Parathyroid adenoma (tissue), 2 donors: ENCODE measurements at regions not wholly inside any gene's neighbourhood (a gene's known extent, or its start where the extent isn't known, plus 50 kb on each side); places are given as distances from the start of the nearest gene placed in this dataset.
"Not testable (repeated sequence)": the region's sequence is repeated elsewhere in the genome, so short reads cannot be mapped to it uniquely, and the experiment has no call there.

Experiments used
- H2AFZ ChIP-seq: fragments of 300-600 bp; sonication (generic); one replicate; pipeline ENCODE4 v1.7.0; 2017; ENCODE audit warnings: antibody characterized with exemption, mild to moderate bottlenecking
- H3K27ac ChIP-seq: fragments of 300-600 bp; sonication (generic); one replicate; pipeline ENCODE4 v1.7.0; 2017
- H3K27me3 ChIP-seq: fragments of 300-600 bp; sonication (generic); one replicate; pipeline ENCODE4 v1.7.0; 2017; ENCODE audit warnings: low read length; ENCODE audit not compliant: control insufficient read depth, insufficient read depth
- H3K36me3 ChIP-seq: fragments of 300-600 bp; sonication (generic); one replicate; pipeline ENCODE4 v1.7.0; 2017; ENCODE audit warnings: low read length; ENCODE audit not compliant: control insufficient read depth, insufficient read depth
- H3K4me1 ChIP-seq: fragments of 300-600 bp; sonication (generic); one replicate; pipeline ENCODE4 v1.7.0; 2017; ENCODE audit warnings: control low read depth
- H3K4me2 ChIP-seq: fragments of 300-600 bp; sonication (generic); one replicate; pipeline ENCODE4 v1.7.0; 2017; ENCODE audit warnings: low read length
- H3K4me3 ChIP-seq: fragments of 300-600 bp; sonication (generic); one replicate; pipeline ENCODE4 v1.7.0; 2017; ENCODE audit warnings: low read depth, low read length
- H3K79me2 ChIP-seq: fragments of 300-600 bp; sonication (generic); one replicate; pipeline ENCODE4 v1.7.0; 2017; ENCODE audit warnings: control low read depth
- H3K9ac ChIP-seq: fragments of 300-600 bp; sonication (generic); one replicate; pipeline ENCODE4 v1.7.0; 2017; ENCODE audit warnings: mild to moderate bottlenecking
- H3K9me3 ChIP-seq: fragments of 300-600 bp; sonication (generic); one replicate; pipeline ENCODE4 v1.7.0; 2017; ENCODE audit warnings: low read length; ENCODE audit not compliant: control insufficient read depth
- CTCF ChIP-seq: fragments of 300-600 bp; sonication (generic); IDR thresholded peaks from one replicate; pipeline ENCODE4 v1.7.0; 2017; ENCODE audit warnings: antibody characterized with exemption, mild to moderate bottlenecking
- donor health status: primary hyperparathyroidism.

DNA sequence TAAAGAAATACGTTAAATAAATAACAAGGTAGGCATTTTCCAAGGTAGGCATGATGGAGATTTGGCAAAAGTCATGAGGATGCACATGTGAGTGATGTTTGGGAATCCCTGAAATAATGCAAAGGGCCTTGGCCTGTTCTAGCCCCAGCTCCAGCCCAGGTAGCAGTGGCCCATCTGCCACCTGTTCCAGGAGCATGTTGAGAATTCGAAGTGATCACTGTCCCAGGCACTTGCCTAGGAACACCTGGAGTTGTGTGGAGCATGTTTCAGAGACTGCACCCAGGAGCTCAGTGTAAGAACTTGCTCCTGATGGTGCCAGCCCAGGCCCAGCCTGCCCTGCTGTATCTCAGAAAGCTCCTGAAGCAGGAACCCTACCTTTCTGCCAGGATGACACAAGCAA lies 201.4 kb downstream of the NPIPB11 start:
- H3K9ac ChIP-seq, H3K27me3 ChIP-seq, H3K36me3 ChIP-seq, H3K4me3 ChIP-seq, H3K4me1 ChIP-seq, H3K79me2 ChIP-seq, H3K9me3 ChIP-seq, H2AFZ ChIP-seq, H3K27ac ChIP-seq, H3K4me2 ChIP-seq: not testable (repeated sequence)

DNA sequence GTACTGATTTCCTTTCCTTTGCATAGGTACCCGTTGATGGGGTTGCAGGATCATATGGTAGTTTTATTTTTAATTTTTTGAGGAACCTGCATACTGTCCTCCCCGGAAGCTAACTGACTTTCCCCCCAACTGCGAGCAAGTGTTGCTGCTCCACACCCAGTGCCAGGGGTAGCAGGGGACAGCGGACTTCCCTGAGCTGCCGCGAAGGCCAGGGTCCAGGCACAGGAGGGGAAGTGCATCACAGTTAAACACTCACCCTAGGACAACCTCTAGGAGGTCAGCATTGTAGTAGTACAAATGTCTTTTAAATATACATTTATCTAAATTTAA lies 201.7 kb downstream of the NPIPB11 start:
- H3K9me3 ChIP-seq: no peaks in the 10 kb centered on the region
- no peak overlapping the region for H3K9ac ChIP-seq
- no peak overlapping the region for H3K4me2 ChIP-seq
- no peaks in the 10 kb centered on the region for H3K4me1 ChIP-seq
- H3K4me3 ChIP-seq: no peak overlapping the region
- no peak overlapping the region for H3K27ac ChIP-seq
- no peak overlapping the region for H2AFZ ChIP-seq
- TF ChIP-seq CTCF: no peak
- H3K79me2 ChIP-seq: no peaks in the 10 kb centered on the region
- no peaks in the 10 kb centered on the region for H3K36me3 ChIP-seq
- H3K27me3 ChIP-seq: no peaks in the 10 kb centered on the region

DNA sequence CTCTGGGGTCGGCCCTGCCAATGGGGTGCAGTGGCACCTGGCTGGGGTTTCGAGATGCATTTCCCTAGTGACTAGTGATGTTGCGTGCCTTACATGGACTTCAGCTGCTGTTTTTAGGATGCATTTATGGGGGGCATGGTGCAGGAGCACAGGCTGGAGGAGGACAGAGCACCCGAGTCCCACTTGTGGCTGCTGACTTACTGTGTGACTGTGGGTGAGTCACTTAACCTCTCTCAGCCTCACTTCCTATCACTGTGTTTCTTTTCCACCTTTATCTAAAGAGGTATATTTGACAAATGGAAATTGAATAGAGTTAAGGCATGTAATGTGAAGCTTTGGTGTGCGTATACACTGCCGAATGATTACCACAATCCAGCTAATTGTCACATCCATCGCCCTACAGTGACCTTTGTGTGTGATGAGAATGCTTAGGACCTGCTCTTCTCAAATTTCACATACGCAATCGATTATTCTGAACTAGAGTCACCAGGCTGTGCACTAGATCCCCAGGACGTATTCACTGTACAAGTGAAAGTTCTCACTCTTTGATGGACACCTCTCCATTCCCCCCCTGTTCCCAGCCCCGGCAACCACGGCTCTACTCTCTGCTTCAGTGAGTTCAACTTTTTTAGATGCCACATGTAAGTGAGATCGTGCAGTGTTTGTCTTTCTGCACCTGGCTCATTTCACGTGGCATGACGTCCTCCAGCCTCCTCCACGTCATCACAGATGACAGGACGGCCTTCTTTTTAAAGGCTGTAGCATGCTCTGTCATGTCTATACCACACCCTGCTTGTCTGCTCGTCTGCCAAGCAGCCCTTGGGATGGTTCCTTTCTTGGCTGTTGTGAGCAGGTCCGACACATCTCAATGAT lies 202.3 kb downstream of the NPIPB11 start:
- not testable (repeated sequence) for H3K4me1 ChIP-seq, H3K27ac ChIP-seq, H3K27me3 ChIP-seq

DNA sequence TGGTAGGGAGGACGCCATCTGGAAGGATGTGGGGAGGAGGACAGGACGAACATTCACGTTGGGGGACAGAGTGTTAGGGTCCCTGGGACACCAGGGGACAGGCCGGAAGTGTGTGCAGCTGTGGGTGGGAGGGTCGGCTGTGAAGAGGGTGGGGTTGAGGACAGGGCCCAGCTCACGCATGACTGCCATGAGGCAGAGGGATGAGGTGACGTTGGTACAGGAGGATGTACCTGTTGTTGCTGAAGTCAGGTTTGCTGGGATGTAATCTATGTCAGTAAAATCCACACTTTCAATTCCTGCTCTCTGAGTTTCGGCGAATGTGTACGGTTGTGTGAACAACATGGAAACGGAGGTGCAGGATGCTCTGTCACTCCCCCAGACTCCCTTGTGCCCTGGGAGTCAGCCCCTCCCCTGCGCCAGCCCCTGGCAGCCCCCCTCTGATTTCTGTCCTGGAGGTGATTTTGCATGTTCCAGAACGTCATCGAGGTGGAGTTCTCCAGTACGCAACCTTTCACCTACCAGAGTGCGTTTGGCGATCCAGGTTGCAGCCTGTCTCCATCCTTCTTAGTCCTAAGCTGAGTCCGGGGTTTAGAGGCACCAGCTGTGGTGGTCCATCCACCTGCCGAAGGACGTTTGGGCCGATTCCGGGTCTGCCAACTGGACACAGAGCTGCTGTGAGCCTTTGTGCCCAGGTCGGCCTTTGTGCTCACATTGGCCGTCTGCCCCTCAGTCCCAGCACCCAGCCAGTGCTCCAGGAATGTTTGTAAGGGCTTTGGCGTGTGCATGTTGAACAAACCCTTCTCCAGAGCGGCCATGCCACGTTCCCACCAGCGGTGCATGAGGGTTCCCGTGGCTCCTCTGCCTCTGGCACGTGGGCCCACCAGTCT lies 203.2 kb downstream of the NPIPB11 start:
- H3K9ac ChIP-seq, H3K4me1 ChIP-seq: not testable (repeated sequence)

More for the DNA sequence above, 202.3 kb downstream of the NPIPB11 start:
- not testable (repeated sequence) for H3K36me3 ChIP-seq, H3K4me3 ChIP-seq, H3K9ac ChIP-seq, H3K4me2 ChIP-seq, H3K9me3 ChIP-seq, H2AFZ ChIP-seq, H3K79me2 ChIP-seq

DNA sequence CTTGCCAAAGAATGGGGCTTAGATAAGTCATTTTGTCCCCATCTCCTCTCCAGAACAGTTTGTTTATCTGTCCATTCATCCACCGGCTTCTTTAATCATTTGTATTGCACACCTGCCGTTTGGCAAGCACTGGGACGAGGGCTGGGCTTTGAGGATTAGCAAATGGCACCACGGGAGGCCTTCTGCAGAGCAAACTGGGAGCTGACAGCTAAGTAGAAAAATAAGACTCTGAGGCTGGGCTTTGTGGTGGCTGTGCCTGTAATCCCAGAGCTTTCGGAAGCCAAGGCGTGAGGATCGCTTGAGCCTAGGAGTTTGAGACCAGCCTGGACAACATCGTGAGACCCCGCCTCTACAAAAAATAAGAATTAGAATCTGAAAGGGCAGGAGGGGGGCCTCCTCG lies 203.9 kb downstream of the NPIPB11 start:
- H3K79me2 ChIP-seq, H3K4me1 ChIP-seq, H2AFZ ChIP-seq, H3K9me3 ChIP-seq, H3K36me3 ChIP-seq, H3K9ac ChIP-seq, H3K27me3 ChIP-seq, H3K27ac ChIP-seq, H3K4me2 ChIP-seq, H3K4me3 ChIP-seq: not testable (repeated sequence)

More for the DNA sequence above, 203.2 kb downstream of the NPIPB11 start:
- H2AFZ ChIP-seq, H3K9me3 ChIP-seq, H3K27ac ChIP-seq, H3K36me3 ChIP-seq, H3K4me3 ChIP-seq, H3K79me2 ChIP-seq, H3K4me2 ChIP-seq, H3K27me3 ChIP-seq: not testable (repeated sequence)

GRCh38 chr16:29202025-29202632 lies 204.4 kb downstream of the NPIPB11 start:
- not testable (repeated sequence) for H3K27me3 ChIP-seq, H2AFZ ChIP-seq, H3K4me2 ChIP-seq, H3K9ac ChIP-seq, H3K36me3 ChIP-seq, H3K4me1 ChIP-seq, H3K4me3 ChIP-seq, H3K79me2 ChIP-seq, H3K27ac ChIP-seq, H3K9me3 ChIP-seq

DNA sequence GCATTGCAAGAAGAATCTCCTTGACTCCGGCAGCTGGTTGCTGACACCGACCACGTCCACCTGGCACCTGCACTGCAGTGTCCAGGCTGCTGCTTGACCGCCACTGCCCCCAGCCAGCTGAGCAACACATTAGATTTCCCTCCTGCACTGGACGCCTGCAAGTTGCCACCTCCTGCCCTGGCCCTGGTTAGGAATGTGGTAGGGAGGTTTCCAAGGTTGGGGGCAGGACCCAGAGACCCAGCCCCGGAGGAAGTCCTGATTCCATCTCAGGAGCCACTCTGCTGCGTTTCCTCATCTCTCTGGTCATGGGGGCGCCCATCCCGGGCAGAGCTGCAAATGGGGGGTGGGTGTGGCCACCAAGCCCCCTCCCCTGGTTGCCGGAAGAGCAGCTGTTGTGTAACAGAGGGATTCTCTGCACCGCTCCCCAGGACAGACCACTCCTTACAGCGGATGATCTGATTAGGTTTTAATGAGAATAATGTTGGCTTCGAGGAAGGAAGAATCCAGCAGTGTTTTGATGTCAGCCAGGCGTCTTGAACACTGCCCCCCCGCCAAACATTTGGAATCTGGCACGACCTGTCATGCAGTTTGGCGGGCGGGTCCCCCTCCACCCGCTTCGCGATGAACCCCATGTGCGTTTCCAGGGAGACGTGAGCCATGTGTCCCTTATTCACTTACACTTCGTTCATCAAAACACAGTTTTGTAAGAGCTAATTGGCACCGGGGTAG lies 205.1 kb downstream of the NPIPB11 start:
- not testable (repeated sequence) for H3K4me1 ChIP-seq, H3K9ac ChIP-seq, H3K27me3 ChIP-seq, H3K4me2 ChIP-seq, H3K9me3 ChIP-seq, H3K79me2 ChIP-seq, H3K27ac ChIP-seq, H3K4me3 ChIP-seq, H2AFZ ChIP-seq, H3K36me3 ChIP-seq

GRCh38 chr16:29200681-29201080 lies 205.8 kb downstream of the NPIPB11 start:
- not testable (repeated sequence) for H2AFZ ChIP-seq, H3K79me2 ChIP-seq, H3K4me2 ChIP-seq, H3K9me3 ChIP-seq, H3K27me3 ChIP-seq, H3K9ac ChIP-seq, H3K27ac ChIP-seq, H3K36me3 ChIP-seq, H3K4me1 ChIP-seq, H3K4me3 ChIP-seq

DNA sequence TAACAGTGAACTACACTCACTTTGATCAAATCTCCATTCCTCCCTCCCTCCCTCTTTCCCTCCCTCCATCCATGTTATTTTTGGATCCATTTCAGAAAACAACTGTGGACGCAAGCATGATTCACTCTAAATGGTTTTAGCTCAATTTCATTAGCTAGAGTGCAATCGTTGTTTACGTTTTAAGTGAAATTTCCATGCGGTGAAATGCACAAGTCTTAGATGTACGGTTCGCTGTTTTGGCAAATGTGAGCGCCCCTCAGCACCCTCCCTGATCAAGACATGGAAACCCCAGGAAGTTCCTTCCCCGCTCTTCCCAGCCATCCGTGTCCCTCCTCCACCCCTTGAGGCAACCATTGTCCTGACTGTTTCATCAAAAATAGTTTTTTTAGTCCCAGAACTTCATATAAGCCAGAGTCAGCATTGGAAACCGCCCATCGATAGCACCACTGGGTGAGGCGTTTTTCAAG lies 206.3 kb downstream of the NPIPB11 start:
- H3K9me3 ChIP-seq, H3K27me3 ChIP-seq, H3K79me2 ChIP-seq, H3K9ac ChIP-seq, H3K27ac ChIP-seq, H2AFZ ChIP-seq, H3K4me2 ChIP-seq, H3K36me3 ChIP-seq, H3K4me3 ChIP-seq, H3K4me1 ChIP-seq: not testable (repeated sequence)
